GM19455 (cell line): ENCODE measurements at regions not wholly inside any gene's neighbourhood (a gene's known extent, or its start where the extent isn't known, plus 50 kb on each side); places are given as distances from the start of the nearest gene placed in this dataset.

Experiments used
- ATAC-seq: cut with Tn5 transposase; IDR thresholded peaks from one replicate; pipeline ENCODE4 v1.9.1; 2021; ENCODE audit not compliant: unreplicated experiment

- no peak for ATAC-seq
Measured at GRCh38 chr4:161133586-161134276, 1030.1 kb downstream of the FSTL5 start.

DNA sequence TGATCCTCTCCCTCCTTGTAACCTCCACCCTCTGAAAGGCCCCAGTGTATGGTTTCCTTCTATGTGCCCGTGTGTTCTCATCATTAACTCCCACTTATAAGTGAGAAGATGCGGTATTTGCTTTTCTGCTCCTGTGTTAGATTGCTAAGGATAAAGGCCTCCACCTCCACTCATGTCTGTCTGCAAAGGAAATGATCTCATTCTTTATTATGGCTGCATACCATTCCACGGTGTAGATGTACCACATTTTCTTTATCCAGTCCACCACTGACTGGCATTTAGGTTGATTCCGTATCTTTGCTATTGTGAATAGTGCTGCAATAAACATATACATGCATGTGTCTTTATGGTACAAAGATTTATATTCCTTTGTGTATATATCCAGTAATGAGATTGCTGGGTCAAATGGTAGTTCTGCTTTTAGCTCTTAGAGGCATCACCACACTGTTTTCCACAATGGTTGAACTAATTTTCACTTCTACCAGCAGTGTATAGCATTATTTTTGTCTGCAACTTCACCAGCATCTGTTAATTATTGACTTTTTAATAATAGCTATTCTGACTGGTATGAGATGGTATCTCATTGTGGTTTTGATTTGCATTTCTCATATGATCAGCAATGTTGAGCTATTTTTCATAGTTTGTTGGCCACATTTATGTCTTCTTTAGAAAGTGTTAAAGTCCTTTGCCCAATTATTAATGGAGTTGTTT is 1030.9 kb downstream of the FSTL5 start:
- no peak for ATAC-seq

GRCh38 chr4:161121451-161121850 is 1042.3 kb downstream of the FSTL5 start:
- ATAC-seq, result no peak

DNA sequence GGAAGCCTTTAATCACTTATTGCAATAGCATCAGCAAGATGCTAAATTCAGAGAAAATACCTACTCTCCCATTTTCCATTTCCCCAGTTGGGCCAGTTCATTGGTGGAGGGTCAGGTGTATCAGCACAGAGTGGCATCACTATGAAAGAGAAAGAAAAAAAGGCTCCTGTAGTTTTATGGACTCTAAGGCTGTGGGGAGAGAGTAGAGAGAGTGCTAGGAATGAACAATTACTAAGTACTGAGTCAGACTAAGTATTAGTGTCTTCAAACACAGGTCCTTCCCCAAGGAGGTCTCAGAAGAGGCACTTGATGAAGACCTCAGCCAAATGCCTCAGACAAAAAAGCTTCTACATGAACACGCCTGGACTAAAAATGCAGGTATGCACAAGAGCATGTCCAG is 1061.9 kb downstream of the FSTL5 start:
- ATAC-seq, result no peak

DNA sequence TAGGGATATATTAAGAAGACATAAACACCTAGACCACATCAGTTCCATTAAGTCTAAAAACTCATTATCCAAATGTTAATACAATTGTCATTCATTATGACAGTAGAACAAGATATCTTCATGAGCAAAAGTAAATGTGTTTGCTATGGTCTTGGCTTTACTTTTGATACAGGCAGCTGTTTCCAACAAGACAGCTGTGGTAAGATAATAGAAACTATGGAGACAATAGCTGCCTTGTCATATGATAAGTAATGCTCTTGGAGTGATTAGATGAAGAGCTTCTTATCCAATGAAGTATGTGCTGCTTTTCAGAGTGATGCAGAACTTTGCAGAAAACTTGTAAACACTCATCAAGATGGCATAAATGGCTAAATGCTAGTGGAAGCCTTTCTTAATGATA is 1066.0 kb downstream of the FSTL5 start:
- no peak for ATAC-seq

DNA sequence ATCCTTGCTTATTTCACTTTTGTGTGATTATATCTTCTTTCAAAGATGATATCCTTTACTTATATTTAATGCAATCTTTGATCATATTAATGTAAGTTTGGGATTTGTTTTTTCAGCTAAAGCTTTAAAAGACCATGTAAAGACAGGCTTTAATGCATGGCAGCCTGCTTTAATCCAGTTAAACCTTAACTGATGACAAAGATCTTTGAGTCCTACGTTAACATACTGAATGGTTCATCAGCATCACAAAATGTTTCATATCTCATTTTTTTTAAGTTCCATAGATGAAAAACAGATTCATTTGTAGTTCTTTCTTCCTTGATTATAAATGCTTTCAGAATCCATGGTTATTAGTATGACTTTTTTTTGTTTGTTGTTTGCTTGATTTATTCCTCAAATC is 1102.8 kb downstream of the FSTL5 start:
- ATAC-seq, result no peak
